OCI-LY1 (cell line): ENCODE measurements at regions not wholly inside any gene's neighbourhood (a gene's known extent, or its start where the extent isn't known, plus 50 kb on each side); places are given as distances from the start of the nearest gene placed in this dataset.

Source experiments
- H2AFZ ChIP-seq: fragments of 200-600 bp; sonication (generic), shearing (Covaris generic); 2 replicates; pipeline ENCODE4 v1.6.0; 2014; ENCODE audit warnings: antibody characterized with exemption, mild to moderate bottlenecking, low read length
- H3F3A ChIP-seq: fragments of 200-600 bp; sonication (generic), shearing (Covaris generic); 2 replicates; pipeline ENCODE4 v1.6.0; 2014; ENCODE audit warnings: mild to moderate bottlenecking, antibody characterized with exemption, low read length, moderate library complexity; ENCODE audit not compliant: insufficient read depth
- H3K27ac ChIP-seq: fragments of 200-600 bp; sonication (generic); 2 replicates; pipeline ENCODE4 v1.5.1; 2014; ENCODE audit warnings: low read length, mixed run types, mild to moderate bottlenecking, low read depth; ENCODE audit not compliant: poor library complexity, severe bottlenecking
- H3K27me3 ChIP-seq: fragments of 200-600 bp; sonication (generic); 2 replicates; pipeline ENCODE4 v1.6.0; 2014; ENCODE audit warnings: antibody characterized with exemption, mild to moderate bottlenecking, low read length, moderate library complexity; ENCODE audit not compliant: insufficient read depth
- H3K36me3 ChIP-seq: fragments of 200-600 bp; sonication (generic); 2 replicates; pipeline ENCODE4 v1.6.1; 2014; ENCODE audit warnings: mild to moderate bottlenecking, antibody characterized with exemption, low read length, moderate library complexity, mixed read lengths; ENCODE audit not compliant: insufficient read depth
- H3K4me1 ChIP-seq: fragments of 200-600 bp; sonication (generic); 2 replicates; pipeline ENCODE4 v1.5.1; 2014; ENCODE audit warnings: mild to moderate bottlenecking, low read length, moderate library complexity; ENCODE audit not compliant: insufficient read depth, severe bottlenecking
- H3K4me2 ChIP-seq: fragments of 200-600 bp; sonication (generic), shearing (Covaris generic); 2 replicates; pipeline ENCODE4 v1.6.1; 2014; ENCODE audit warnings: low read length
- H3K4me3 ChIP-seq: fragments of 200-600 bp; sonication (generic); 2 replicates; pipeline ENCODE4 v1.5.1; 2014; ENCODE audit warnings: low read length, low read depth, mild to moderate bottlenecking, mixed read lengths; ENCODE audit not compliant: poor library complexity, severe bottlenecking
- H3K79me2 ChIP-seq: fragments of 200-600 bp; shearing (Covaris generic); 2 replicates; pipeline ENCODE4 v1.6.1; 2016; ENCODE audit warnings: mixed run types, low read length, mixed read lengths; ENCODE audit not compliant: insufficient read depth
- H3K9ac ChIP-seq: fragments of 200-600 bp; sonication (generic), shearing (Covaris generic); 2 replicates; pipeline ENCODE4 v1.6.1; 2014; ENCODE audit warnings: mild to moderate bottlenecking, low read length, mixed read lengths
- H3K9me2 ChIP-seq: fragments of 200-600 bp; sonication (generic), shearing (Covaris generic); 2 replicates; pipeline ENCODE4 v1.6.1; 2014; ENCODE audit warnings: low read depth, mild to moderate bottlenecking, low read length, mixed read lengths
- H3K9me3 ChIP-seq: fragments of 200-600 bp; shearing (Covaris generic); 2 replicates; pipeline ENCODE4 v1.6.1; 2014; ENCODE audit warnings: low read length, mixed read lengths
- H4K20me1 ChIP-seq: fragments of 200-600 bp; sonication (generic), shearing (Covaris generic); 2 replicates; pipeline ENCODE4 v1.6.0; 2016; ENCODE audit warnings: mild to moderate bottlenecking, low read length; ENCODE audit not compliant: insufficient read depth
- EZH2 ChIP-seq: fragments of 200-600 bp; sonication (generic), shearing (Covaris generic); IDR thresholded peaks from 2 replicates; pipeline ENCODE4 v1.8.0; 2017; ENCODE audit warnings: borderline replicate concordance, mixed run types, mild to moderate bottlenecking, antibody characterized with exemption, low read length, moderate library complexity, mixed read lengths
- TF ChIP-seq, protein P1 (sequence below): fragments of 200-600 bp; sonication (generic), shearing (Covaris generic); IDR thresholded peaks from 2 replicates; pipeline ENCODE4 v1.5.1; 2017; ENCODE audit warnings: mild to moderate bottlenecking, antibody characterized with exemption, low read length, moderate library complexity, mixed read lengths

DNA sequence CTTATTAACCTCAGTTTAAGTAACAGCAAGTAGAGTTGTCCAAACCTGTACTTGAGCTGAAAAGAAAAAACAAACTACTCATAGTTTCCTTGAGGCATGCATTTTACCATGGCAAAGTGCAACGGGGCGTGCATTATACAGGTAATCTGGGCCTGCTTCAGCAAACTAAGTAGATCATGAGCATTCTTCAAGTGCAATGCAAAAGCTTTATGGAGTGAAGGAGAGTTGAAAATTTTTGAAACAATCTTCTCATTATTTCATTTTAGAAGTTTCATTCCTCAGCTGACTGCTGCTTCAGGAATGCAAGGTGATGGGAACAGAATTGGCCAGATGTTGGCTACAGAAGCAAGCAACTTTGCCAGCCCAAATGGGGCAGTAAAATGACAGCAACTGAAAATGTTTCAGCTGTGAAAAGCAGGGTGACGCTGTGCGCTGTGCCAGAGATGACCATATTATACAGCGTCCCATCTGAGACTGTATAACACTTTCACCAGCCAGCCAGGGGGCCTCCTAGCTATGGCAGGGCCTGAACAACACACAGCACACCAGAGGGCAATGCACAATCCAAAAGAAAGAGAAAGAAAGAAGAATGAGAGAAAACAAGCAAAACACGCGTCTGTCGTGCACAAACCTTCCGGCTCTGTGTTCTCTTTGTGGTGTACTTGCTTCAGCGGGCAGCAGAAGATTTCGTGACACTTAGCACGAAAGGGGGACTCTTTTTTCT is 145.5 kb upstream of the FGF13 start:
- Histone ChIP-seq H3K9me2 (no peaks in the 10 kb centered on the region), H3K9ac (no peak overlapping the region), H3K4me3 (no peak overlapping the region), H2AFZ (no peak overlapping the region), H3K27me3 (no peaks in the 10 kb centered on the region), H3K79me2 (no peaks in the 10 kb centered on the region), H3K27ac (no peak overlapping the region), H3K4me1 (no peaks in the 10 kb centered on the region), H4K20me1 (no peaks in the 10 kb centered on the region), H3F3A (no peaks in the 10 kb centered on the region), H3K9me3 (no peaks in the 10 kb centered on the region), H3K4me2 (no peak overlapping the region), H3K36me3 (no peaks in the 10 kb centered on the region)
- TF ChIP-seq, protein P1, sequence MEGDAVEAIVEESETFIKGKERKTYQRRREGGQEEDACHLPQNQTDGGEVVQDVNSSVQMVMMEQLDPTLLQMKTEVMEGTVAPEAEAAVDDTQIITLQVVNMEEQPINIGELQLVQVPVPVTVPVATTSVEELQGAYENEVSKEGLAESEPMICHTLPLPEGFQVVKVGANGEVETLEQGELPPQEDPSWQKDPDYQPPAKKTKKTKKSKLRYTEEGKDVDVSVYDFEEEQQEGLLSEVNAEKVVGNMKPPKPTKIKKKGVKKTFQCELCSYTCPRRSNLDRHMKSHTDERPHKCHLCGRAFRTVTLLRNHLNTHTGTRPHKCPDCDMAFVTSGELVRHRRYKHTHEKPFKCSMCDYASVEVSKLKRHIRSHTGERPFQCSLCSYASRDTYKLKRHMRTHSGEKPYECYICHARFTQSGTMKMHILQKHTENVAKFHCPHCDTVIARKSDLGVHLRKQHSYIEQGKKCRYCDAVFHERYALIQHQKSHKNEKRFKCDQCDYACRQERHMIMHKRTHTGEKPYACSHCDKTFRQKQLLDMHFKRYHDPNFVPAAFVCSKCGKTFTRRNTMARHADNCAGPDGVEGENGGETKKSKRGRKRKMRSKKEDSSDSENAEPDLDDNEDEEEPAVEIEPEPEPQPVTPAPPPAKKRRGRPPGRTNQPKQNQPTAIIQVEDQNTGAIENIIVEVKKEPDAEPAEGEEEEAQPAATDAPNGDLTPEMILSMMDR, result no peak

DNA sequence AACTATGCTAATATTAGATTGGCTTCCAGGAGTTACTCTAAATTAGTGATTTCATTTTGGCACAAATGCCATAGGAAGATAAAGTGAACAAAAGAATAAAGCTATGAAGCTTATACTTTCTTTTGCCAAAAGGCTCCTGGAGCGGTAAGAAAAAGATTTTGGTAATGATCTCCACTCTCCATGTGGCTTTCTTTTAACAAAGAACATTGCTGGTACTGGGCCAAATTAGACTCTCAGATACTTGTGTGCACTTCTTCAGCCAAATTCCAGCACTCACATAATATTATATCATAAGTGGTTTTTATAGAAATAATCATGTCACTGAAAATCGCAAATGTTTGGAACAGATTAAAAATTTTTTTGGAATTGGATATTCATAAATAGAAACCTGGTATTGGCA is 142.4 kb upstream of the FGF13 start:
- Histone ChIP-seq H3K36me3 (no peaks in the 10 kb centered on the region), H3K9me3 (no peaks in the 10 kb centered on the region), H3K4me1 (no peaks in the 10 kb centered on the region), H3K79me2 (no peaks in the 10 kb centered on the region), H3K4me3 (no peak overlapping the region), H3K9me2 (no peaks in the 10 kb centered on the region), H3K9ac (no peak overlapping the region), H2AFZ (no peak overlapping the region), H3F3A (no peaks in the 10 kb centered on the region), H3K4me2 (no peak overlapping the region), H3K27ac (no peak overlapping the region), H3K27me3 (no peaks in the 10 kb centered on the region), H4K20me1 (no peaks in the 10 kb centered on the region)
- TF ChIP-seq, protein P1, result no peak
- TF ChIP-seq EZH2, result no peak

- H3K79me2 ChIP-seq, result no peaks in the 10 kb centered on the region
- TF ChIP-seq, protein P1, result no peak
- no peak for TF ChIP-seq EZH2
Observed at GRCh38 chrX:138849521-138849920, 138.0 kb upstream of the FGF13 start.

More at GRCh38 chrX:138849521-138849920, 138.0 kb upstream of the FGF13 start:
- Histone ChIP-seq H3K9me2 (no peaks in the 10 kb centered on the region), H3K27me3 (no peaks in the 10 kb centered on the region), H3F3A (no peaks in the 10 kb centered on the region), H3K4me2 (no peak overlapping the region), H3K36me3 (no peaks in the 10 kb centered on the region), H3K27ac (no peak overlapping the region), H3K4me1 (no peaks in the 10 kb centered on the region), H3K4me3 (no peak overlapping the region), H4K20me1 (no peaks in the 10 kb centered on the region), H3K9ac (no peak overlapping the region), H2AFZ (no peak overlapping the region), H3K9me3 (no peaks in the 10 kb centered on the region)
